ENCODE measurements at regions not wholly inside any gene's neighbourhood (a gene's known extent, or its start where the extent isn't known, plus 50 kb on each side); places are given as distances from the start of the nearest gene placed in this dataset.

GRCh38 chr17:70365091-70365583, 195.8 kb downstream of the KCNJ2 start:
- peak; percentile 10 for DNase-seq (ENCODE audit: low read depth, low spot score)
- H3K4me2 ChIP-seq (ENCODE audit: insufficient read depth, low read length), result no peak overlapping the region
- CTCF ChIA-PET, result no interaction called here

GRCh38 chr17:70366386-70366785, 197.1 kb downstream of the KCNJ2 start:
- CTCF ChIA-PET, result interaction anchor here (1.1 to 1.7 kb wide), 3 partner anchors 10 to 53 kb away, joined by 4 to 6 read pairs (median 4); no protein-coding TSS in a partner anchor
- no peaks in the 10 kb centered on the region for H3K27me3 ChIP-seq (ENCODE audit: control insufficient read depth in 2 of 2, insufficient read depth in 2 of 2, low read length in 2 of 2)

More at GRCh38 chr17:70365091-70365583, 195.8 kb downstream of the KCNJ2 start:
- H2AFZ ChIP-seq (ENCODE audit: low read depth, low read length), result peak overlapping the region; percentile 39
- H3K9me1 ChIP-seq (replicated peaks; ENCODE audit: control insufficient read depth, extremely low read depth, insufficient read depth, low read length), result no peaks in the 10 kb centered on the region
- no TSS peak for BruUV-seq (replicated peaks)
- H3K4me3 ChIP-seq (replicated peaks in 1 of 3; ENCODE audit: insufficient read depth in 1 of 3, low read depth in 1 of 3, low read length in 3 of 3), result no peak overlapping the region
- no peak for TF ChIP-seq POLR2A (IDR thresholded peaks at IDR 0.05; ENCODE audit: low read depth, low read length)
- TF ChIP-seq JUN (IDR thresholded peaks at IDR 0.05; ENCODE audit: borderline replicate concordance, insufficient read depth, insufficient read length, low read depth), result peak; percentile 5
- POLR2A ChIA-PET, result no interaction called here
- H3K36me3 ChIP-seq (ENCODE audit: control insufficient read depth in 2 of 2, extremely low read depth in 1 of 2, insufficient read depth in 2 of 2, low read length in 2 of 2), result no peaks in the 10 kb centered on the region
- no peaks in the 10 kb centered on the region for H3K4me1 ChIP-seq (ENCODE audit: control insufficient read depth, extremely low read depth, insufficient read depth, low read length)
- H3K27me3 ChIP-seq (ENCODE audit: control insufficient read depth in 2 of 2, insufficient read depth in 2 of 2, low read length in 2 of 2), result no peaks in the 10 kb centered on the region
- H4K20me1 ChIP-seq (replicated peaks; ENCODE audit: control insufficient read depth, extremely low read depth, insufficient read depth, low read length), result no peaks in the 10 kb centered on the region
- no peak overlapping the region for H3K27ac ChIP-seq (ENCODE audit: insufficient read depth, low read depth, low read length)
- H3K79me2 ChIP-seq (ENCODE audit: control insufficient read depth, insufficient read depth, low read length), result no peaks in the 10 kb centered on the region
- dilution Hi-C loops (cut with MboI; ENCODE audit: extremely low pct_ligation_motif_present, low sequenced_read_pairs), result no loop called here
- intact Hi-C loops (cut with micrococcal nuclease), result no loop called here
- no peak for FAIRE-seq
- H3K9ac ChIP-seq (replicated peaks; ENCODE audit: extremely low read depth, insufficient read depth, low read length), result no peak overlapping the region
- no peaks in the 10 kb centered on the region for H3K9me3 ChIP-seq (replicated peaks; ENCODE audit: control insufficient read depth, insufficient read depth, low read length)

More at GRCh38 chr17:70366386-70366785, 197.1 kb downstream of the KCNJ2 start:
- H3K27ac ChIP-seq (ENCODE audit: insufficient read depth, low read depth, low read length), result no peak overlapping the region
- H3K36me3 ChIP-seq (ENCODE audit: control insufficient read depth in 2 of 2, extremely low read depth in 1 of 2, insufficient read depth in 2 of 2, low read length in 2 of 2), result no peaks in the 10 kb centered on the region
- H3K4me1 ChIP-seq (ENCODE audit: control insufficient read depth, extremely low read depth, insufficient read depth, low read length), result no peaks in the 10 kb centered on the region
- dilution Hi-C loops (cut with MboI; ENCODE audit: extremely low pct_ligation_motif_present, low sequenced_read_pairs) (no loop called here), intact Hi-C loops (cut with micrococcal nuclease) (no loop called here)
- no peaks in the 10 kb centered on the region for H3K79me2 ChIP-seq (ENCODE audit: control insufficient read depth, insufficient read depth, low read length)
- no peaks in the 10 kb centered on the region for H3K9me1 ChIP-seq (replicated peaks; ENCODE audit: control insufficient read depth, extremely low read depth, insufficient read depth, low read length)
- POLR2A ChIA-PET, result no interaction called here
- no peaks in the 10 kb centered on the region for H4K20me1 ChIP-seq (replicated peaks; ENCODE audit: control insufficient read depth, extremely low read depth, insufficient read depth, low read length)
- BruUV-seq (replicated peaks), result no TSS peak
- no peak overlapping the region for H3K4me2 ChIP-seq (ENCODE audit: insufficient read depth, low read length)
- H3K4me3 ChIP-seq (replicated peaks in 1 of 3; ENCODE audit: insufficient read depth in 1 of 3, low read depth in 1 of 3, low read length in 3 of 3), result no peak overlapping the region
- H3K9me3 ChIP-seq (replicated peaks; ENCODE audit: control insufficient read depth, insufficient read depth, low read length), result no peaks in the 10 kb centered on the region
- no peak for DNase-seq (ENCODE audit: low read depth, low spot score)
- no peak for FAIRE-seq
- TF ChIP-seq GATA2 (IDR thresholded peaks at IDR 0.05; ENCODE audit: insufficient read depth, insufficient read length, low read depth, low read length), result no peak
- TF ChIP-seq POLR2AphosphoS5 (IDR thresholded peaks at IDR 0.05; ENCODE audit: insufficient read depth, low read depth, low read length), result no peak
- TF ChIP-seq CTCF (IDR thresholded peaks at IDR 0.05; ENCODE audit: extremely low read depth in 1 of 2, insufficient read depth in 1 of 2, low read depth in 1 of 2, low read length in 2 of 2), result no peak
- TF ChIP-seq FOS (IDR thresholded peaks at IDR 0.05; ENCODE audit: borderline replicate concordance, insufficient read depth, low read length), result no peak
- no peak for TF ChIP-seq MYC (IDR thresholded peaks at IDR 0.05; ENCODE audit: low read depth, low read length)
- no peak for TF ChIP-seq JUN (IDR thresholded peaks at IDR 0.05; ENCODE audit: borderline replicate concordance, insufficient read depth, insufficient read length, low read depth)
- TF ChIP-seq POLR2A (IDR thresholded peaks at IDR 0.05; ENCODE audit: low read depth, low read length), result no peak
- TF ChIP-seq EZH2 (IDR thresholded peaks at IDR 0.05; ENCODE audit: borderline replicate concordance, low read depth, low read length, severe bottlenecking), result no peak
- TF ChIP-seq MAX (IDR thresholded peaks at IDR 0.05; ENCODE audit: insufficient read depth, insufficient read length), result no peak
- H3K9ac ChIP-seq (replicated peaks; ENCODE audit: extremely low read depth, insufficient read depth, low read length), result no peak overlapping the region
- no peak overlapping the region for H2AFZ ChIP-seq (ENCODE audit: low read depth, low read length)

Measured in endothelial cell of umbilical vein (primary cell).